ENCODE measurements at regions not wholly inside any gene's neighbourhood (a gene's known extent, or its start where the extent isn't known, plus 50 kb on each side); places are given as distances from the start of the nearest gene placed in this dataset.

GRCh38 chr12:38547586-38547985 lies 231.0 kb downstream of the ALG10B start:
- TF ChIP-seq, protein P1, sequence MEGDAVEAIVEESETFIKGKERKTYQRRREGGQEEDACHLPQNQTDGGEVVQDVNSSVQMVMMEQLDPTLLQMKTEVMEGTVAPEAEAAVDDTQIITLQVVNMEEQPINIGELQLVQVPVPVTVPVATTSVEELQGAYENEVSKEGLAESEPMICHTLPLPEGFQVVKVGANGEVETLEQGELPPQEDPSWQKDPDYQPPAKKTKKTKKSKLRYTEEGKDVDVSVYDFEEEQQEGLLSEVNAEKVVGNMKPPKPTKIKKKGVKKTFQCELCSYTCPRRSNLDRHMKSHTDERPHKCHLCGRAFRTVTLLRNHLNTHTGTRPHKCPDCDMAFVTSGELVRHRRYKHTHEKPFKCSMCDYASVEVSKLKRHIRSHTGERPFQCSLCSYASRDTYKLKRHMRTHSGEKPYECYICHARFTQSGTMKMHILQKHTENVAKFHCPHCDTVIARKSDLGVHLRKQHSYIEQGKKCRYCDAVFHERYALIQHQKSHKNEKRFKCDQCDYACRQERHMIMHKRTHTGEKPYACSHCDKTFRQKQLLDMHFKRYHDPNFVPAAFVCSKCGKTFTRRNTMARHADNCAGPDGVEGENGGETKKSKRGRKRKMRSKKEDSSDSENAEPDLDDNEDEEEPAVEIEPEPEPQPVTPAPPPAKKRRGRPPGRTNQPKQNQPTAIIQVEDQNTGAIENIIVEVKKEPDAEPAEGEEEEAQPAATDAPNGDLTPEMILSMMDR (IDR thresholded peaks at IDR 0.05 in 2 of 3, conservative IDR thresholded peaks at IDR 0.05 in 1 of 3; ENCODE audit: insufficient read depth in 2 of 3, low read depth in 1 of 3, low read length in 3 of 3), result no peak
- no peak for TF ChIP-seq YY1 (IDR thresholded peaks at IDR 0.05; ENCODE audit: borderline replicate concordance in 1 of 3, control insufficient read depth in 1 of 3, extremely low read depth in 1 of 3, insufficient read depth in 3 of 3, insufficient read length in 1 of 3, insufficient replicate concordance in 2 of 3, low read depth in 1 of 3, low read length in 2 of 3)
- TF ChIP-seq FOXA1 (IDR thresholded peaks at IDR 0.05; ENCODE audit: borderline replicate concordance), result no peak
- TF ChIP-seq POLR2AphosphoS5 (IDR thresholded peaks at IDR 0.05; ENCODE audit: control insufficient read depth, insufficient read depth, low read depth, low read length), result no peak
- TF ChIP-seq SIX5 (IDR thresholded peaks at IDR 0.05; ENCODE audit: borderline replicate concordance in 1 of 2, insufficient read depth in 1 of 2, low read depth in 1 of 2, low read length in 2 of 2), result no peak
- no peak for TF ChIP-seq MTA2 (IDR thresholded peaks at IDR 0.05; ENCODE audit: low read depth)
- TF ChIP-seq TBP (optimal IDR thresholded peaks at IDR 0.05; ENCODE audit: low read depth, low read length), result no peak
- no peak for TF ChIP-seq SMC3 (conservative IDR thresholded peaks at IDR 0.05; ENCODE audit: insufficient read depth, low read depth, low read length)
